Karpas-422 (cell line): ENCODE measurements at regions not wholly inside any gene's neighbourhood (a gene's known extent, or its start where the extent isn't known, plus 50 kb on each side); places are given as distances from the start of the nearest gene placed in this dataset.
"Not testable (repeated sequence)": the region's sequence is repeated elsewhere in the genome, so short reads cannot be mapped to it uniquely, and the experiment has no call there.

Experiments
- DNase-seq: peaks from one replicate; pipeline ENCODE4 v3.0.0-alpha.2; 2015
- H2AFZ ChIP-seq: fragments of 200-600 bp; sonication (generic); 2 replicates; pipeline ENCODE4 v1.6.1; 2014; ENCODE audit warnings: antibody characterized with exemption, low read length, mixed read lengths
- H3K27ac ChIP-seq: fragments of 200-600 bp; sonication (generic); 2 replicates; pipeline ENCODE4 v1.5.1; 2014; ENCODE audit warnings: mild to moderate bottlenecking, low read length, moderate library complexity
- H3K27me3 ChIP-seq: fragments of 200-600 bp; sonication (generic); 2 replicates; pipeline ENCODE4 v1.6.1; 2014; ENCODE audit warnings: low read length, mixed read lengths
- H3K36me3 ChIP-seq: fragments of 200-600 bp; sonication (generic); 2 replicates; pipeline ENCODE4 v1.6.1; 2014; ENCODE audit warnings: low read length, mixed read lengths; ENCODE audit not compliant: insufficient read depth
- H3K4me1 ChIP-seq: fragments of 200-600 bp; sonication (generic); 2 replicates; pipeline ENCODE4 v1.6.1; 2014; ENCODE audit warnings: mild to moderate bottlenecking, low read length, mixed read lengths
- H3K4me2 ChIP-seq: fragments of 200-600 bp; sonication (generic); 2 replicates; pipeline ENCODE4 v1.6.1; 2014; ENCODE audit warnings: low read length, low read depth, mild to moderate bottlenecking; ENCODE audit not compliant: poor library complexity, severe bottlenecking
- H3K4me3 ChIP-seq: fragments of 200-600 bp; sonication (generic); 2 replicates; pipeline ENCODE4 v1.5.1; 2014; ENCODE audit warnings: mild to moderate bottlenecking, antibody characterized with exemption, low read length, mixed read lengths
- H3K79me2 ChIP-seq: fragments of 200-600 bp; sonication (generic); 2 replicates; pipeline ENCODE4 v1.6.1; 2014; ENCODE audit warnings: mild to moderate bottlenecking, low read length, mixed read lengths
- H3K9ac ChIP-seq: fragments of 200-600 bp; sonication (generic); 2 replicates; pipeline ENCODE4 v1.6.0; 2014; ENCODE audit warnings: low read length
- H3K9me2 ChIP-seq: fragments of 200-600 bp; sonication (generic), shearing (Covaris generic); replicated peaks from 2 replicates; pipeline ENCODE4 v1.6.0; 2014; ENCODE audit warnings: mild to moderate bottlenecking, low read length, moderate library complexity; ENCODE audit not compliant: insufficient read depth
- H3K9me3 ChIP-seq: fragments of 300-700, 200-600 bp; sonication (generic); 2 replicates; pipeline ENCODE4 v1.6.1; 2014; ENCODE audit warnings: low read length, mixed read lengths
- H4K20me1 ChIP-seq: fragments of 200-600 bp; sonication (generic); 2 replicates; pipeline ENCODE4 v1.6.1; 2014; ENCODE audit warnings: mild to moderate bottlenecking, antibody characterized with exemption, low read length, low read depth; ENCODE audit not compliant: insufficient read depth

DNA sequence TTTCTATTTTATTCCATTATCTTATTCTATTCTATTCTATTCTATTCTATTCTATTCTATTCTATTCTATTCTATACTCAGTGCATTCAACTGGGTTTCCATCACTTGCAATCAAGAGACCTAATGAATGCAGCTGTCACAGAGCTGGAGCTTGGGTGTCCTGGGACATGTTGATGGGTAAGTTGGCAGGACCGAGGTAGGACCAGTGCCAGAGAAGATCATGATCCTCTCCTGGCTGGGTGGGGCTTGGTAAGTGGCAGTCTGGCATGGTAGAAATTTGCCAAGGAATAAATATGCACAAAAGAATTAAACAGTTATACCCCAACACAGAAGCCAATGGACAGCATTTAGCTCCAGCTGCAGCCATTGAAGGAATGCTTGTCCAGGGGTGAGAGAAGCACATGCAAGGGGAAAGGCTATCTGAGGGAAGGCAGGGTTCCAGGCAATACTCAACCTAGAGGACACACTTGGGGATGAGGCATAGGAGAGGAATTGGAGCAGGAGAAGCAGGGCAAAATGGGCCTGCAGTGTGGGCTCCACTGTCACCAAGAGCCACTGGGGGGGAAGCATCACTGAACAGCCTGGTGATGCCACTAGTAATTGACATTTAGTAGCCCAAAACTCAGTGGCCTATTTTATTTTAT, 97.0 kb upstream of the CD82 start:
- H3K4me2 ChIP-seq, result no peak overlapping the region
- no peak overlapping the region for H3K9ac ChIP-seq
- no peaks in the 10 kb centered on the region for H3K36me3 ChIP-seq
- no peaks in the 10 kb centered on the region for H3K9me3 ChIP-seq
- no peaks in the 10 kb centered on the region for H3K9me2 ChIP-seq
- no peaks in the 10 kb centered on the region for H3K4me1 ChIP-seq
- H3K27me3 ChIP-seq, result 0 out of 2 replicates have a peak, but pooled peaks cover 2% of the 10 kb centered on the region
- H2AFZ ChIP-seq, result no peak overlapping the region
- H3K79me2 ChIP-seq, result no peaks in the 10 kb centered on the region
- no peak overlapping the region for H3K4me3 ChIP-seq
- no peak overlapping the region for H3K27ac ChIP-seq
- no peak for DNase-seq
- no peaks in the 10 kb centered on the region for H4K20me1 ChIP-seq

DNA sequence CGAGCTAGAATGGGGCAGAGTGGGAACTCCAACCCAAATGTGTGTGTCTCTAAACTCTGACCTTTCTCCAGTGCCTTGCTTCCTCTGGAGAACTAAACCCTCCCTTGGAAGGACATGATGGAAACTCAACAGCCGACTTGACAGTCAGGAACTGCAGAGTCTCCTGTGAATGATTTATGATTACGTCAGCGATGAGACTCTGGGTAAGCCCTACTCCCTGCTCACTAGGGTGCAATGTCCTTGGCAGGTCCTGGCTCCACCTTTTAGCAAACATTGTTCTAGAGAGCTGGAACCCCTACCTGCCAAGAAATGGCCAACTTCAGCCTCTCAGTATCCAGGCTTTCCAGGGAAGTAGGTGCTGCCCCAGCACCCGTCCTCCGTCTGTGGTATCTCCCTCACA, 96.1 kb upstream of the CD82 start:
- no peak overlapping the region for H2AFZ ChIP-seq
- DNase-seq, result no peak
- 0 out of 2 replicates have a peak, but pooled peaks cover 2% of the 10 kb centered on the region for H3K27me3 ChIP-seq
- no peaks in the 10 kb centered on the region for H3K9me2 ChIP-seq
- H3K9ac ChIP-seq, result no peak overlapping the region
- no peak overlapping the region for H3K27ac ChIP-seq
- no peaks in the 10 kb centered on the region for H3K4me1 ChIP-seq
- no peak overlapping the region for H3K4me3 ChIP-seq
- no peaks in the 10 kb centered on the region for H3K9me3 ChIP-seq
- no peak overlapping the region for H3K4me2 ChIP-seq
- no peaks in the 10 kb centered on the region for H4K20me1 ChIP-seq
- no peaks in the 10 kb centered on the region for H3K79me2 ChIP-seq
- H3K36me3 ChIP-seq, result no peaks in the 10 kb centered on the region

DNA sequence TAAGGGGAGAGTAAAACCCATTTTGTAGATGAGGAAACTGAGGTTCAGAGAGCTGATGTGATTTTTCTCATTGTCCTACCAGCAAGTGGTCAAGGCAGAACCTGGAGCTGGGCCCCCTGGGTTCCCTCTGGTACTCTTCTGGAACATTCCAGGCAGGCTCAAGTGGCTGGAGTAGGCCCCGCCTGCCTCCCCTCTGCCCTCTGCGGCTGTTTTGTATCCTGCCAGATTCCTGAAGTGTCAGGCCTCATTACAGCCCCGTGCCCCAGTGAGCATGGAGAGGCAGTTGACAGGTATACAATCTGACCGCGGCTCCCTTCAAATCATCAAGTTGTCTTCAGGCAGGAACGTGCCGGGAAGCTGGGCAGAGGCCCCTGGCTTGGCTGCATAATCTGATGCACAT, 94.6 kb upstream of the CD82 start:
- H3K36me3 ChIP-seq, result no peaks in the 10 kb centered on the region
- no peak for DNase-seq
- no peak overlapping the region for H2AFZ ChIP-seq
- H3K9me3 ChIP-seq, result no peaks in the 10 kb centered on the region
- 0 out of 2 replicates have a peak, but pooled peaks cover 2% of the 10 kb centered on the region for H3K27me3 ChIP-seq
- H3K4me1 ChIP-seq, result no peaks in the 10 kb centered on the region
- no peaks in the 10 kb centered on the region for H4K20me1 ChIP-seq
- no peaks in the 10 kb centered on the region for H3K9me2 ChIP-seq
- no peak overlapping the region for H3K27ac ChIP-seq
- no peak overlapping the region for H3K4me3 ChIP-seq
- H3K79me2 ChIP-seq, result no peaks in the 10 kb centered on the region
- H3K9ac ChIP-seq, result no peak overlapping the region
- H3K4me2 ChIP-seq, result no peak overlapping the region

DNA sequence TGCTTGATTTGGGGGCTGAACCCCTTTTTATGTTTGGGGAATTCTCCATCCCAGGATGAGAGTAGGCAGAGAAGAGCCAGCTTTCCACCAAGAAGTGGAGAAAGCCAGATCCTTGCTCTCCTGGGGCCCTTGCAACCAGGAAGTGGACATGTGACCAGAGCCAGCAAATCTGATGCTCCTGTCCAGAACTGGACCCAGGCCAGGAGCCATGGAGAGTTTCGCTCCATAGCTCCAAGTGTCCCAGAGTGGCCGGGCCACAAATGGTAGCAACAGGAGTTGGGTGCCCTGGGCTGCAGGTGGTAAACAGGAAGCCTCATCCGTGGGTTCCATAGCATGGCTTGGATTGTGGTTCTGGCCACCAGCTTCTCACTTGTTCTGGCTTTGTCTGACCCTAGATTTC, 93.9 kb upstream of the CD82 start:
- no peaks in the 10 kb centered on the region for H4K20me1 ChIP-seq
- no peaks in the 10 kb centered on the region for H3K36me3 ChIP-seq
- DNase-seq, result no peak

DNA sequence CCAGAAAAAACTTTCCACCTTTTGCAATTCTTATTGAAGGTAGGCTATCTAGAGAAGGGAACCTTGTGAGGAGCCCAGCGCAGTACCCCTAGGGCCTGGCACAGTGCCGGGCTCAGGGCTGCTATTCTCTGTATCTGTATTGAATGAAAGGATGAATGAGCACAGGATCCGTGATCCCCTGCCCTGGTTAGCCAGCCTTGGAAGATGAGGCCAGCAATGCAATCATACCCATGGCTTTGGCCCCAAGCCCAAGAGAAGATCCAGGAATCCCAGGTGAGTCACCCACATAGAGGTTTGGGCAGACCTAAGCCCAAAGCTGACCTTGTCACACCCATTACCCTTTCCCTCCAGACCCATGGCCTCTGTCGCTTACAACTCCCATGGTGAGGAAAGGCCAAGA, 92.5 kb upstream of the CD82 start:
- no peak overlapping the region for H3K4me3 ChIP-seq
- H3K79me2 ChIP-seq, result no peaks in the 10 kb centered on the region
- H3K4me1 ChIP-seq, result no peaks in the 10 kb centered on the region
- no peak overlapping the region for H2AFZ ChIP-seq
- H3K9ac ChIP-seq, result no peak overlapping the region
- H3K27me3 ChIP-seq, result 0 out of 2 replicates have a peak, but pooled peaks cover 2% of the 10 kb centered on the region
- H3K36me3 ChIP-seq, result no peaks in the 10 kb centered on the region
- H3K27ac ChIP-seq, result no peak overlapping the region
- no peaks in the 10 kb centered on the region for H4K20me1 ChIP-seq
- no peak overlapping the region for H3K4me2 ChIP-seq
- H3K9me2 ChIP-seq, result no peaks in the 10 kb centered on the region
- H3K9me3 ChIP-seq, result no peaks in the 10 kb centered on the region
- DNase-seq, result no peak

More for the DNA sequence above, 93.9 kb upstream of the CD82 start:
- no peak overlapping the region for H3K9ac ChIP-seq
- H3K4me2 ChIP-seq, result no peak overlapping the region
- H3K9me2 ChIP-seq, result no peaks in the 10 kb centered on the region
- no peak overlapping the region for H2AFZ ChIP-seq
- H3K27ac ChIP-seq, result no peak overlapping the region
- no peaks in the 10 kb centered on the region for H3K79me2 ChIP-seq
- no peaks in the 10 kb centered on the region for H3K9me3 ChIP-seq
- H3K4me3 ChIP-seq, result no peak overlapping the region
- no peaks in the 10 kb centered on the region for H3K4me1 ChIP-seq
- H3K27me3 ChIP-seq, result 0 out of 2 replicates have a peak, but pooled peaks cover 2% of the 10 kb centered on the region

DNA sequence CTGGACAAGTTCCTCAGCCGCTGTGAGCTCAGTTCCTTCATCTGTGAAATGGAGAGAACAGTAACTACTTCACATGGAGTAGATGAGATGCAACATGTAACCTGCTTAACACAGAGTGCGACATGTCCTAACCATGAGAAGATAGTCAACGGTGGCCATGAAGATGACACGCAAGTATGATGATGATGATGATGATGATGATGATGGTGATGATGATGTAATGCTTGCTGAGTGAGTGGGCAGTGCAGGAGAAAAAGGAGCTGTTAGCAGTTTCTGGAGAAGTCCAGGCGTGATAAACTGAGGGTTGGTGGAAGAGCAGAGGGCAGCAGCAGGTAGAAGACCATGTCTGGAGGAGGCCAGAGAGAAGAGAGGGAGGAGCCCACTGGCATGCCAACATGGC, 90.8 kb upstream of the CD82 start:
- no peak overlapping the region for H2AFZ ChIP-seq
- no peak overlapping the region for H3K4me2 ChIP-seq
- H3K79me2 ChIP-seq, result no peaks in the 10 kb centered on the region
- no peaks in the 10 kb centered on the region for H3K9me3 ChIP-seq
- H3K4me1 ChIP-seq, result no peaks in the 10 kb centered on the region
- H3K9ac ChIP-seq, result no peak overlapping the region
- no peak for DNase-seq
- no peaks in the 10 kb centered on the region for H4K20me1 ChIP-seq
- no peaks in the 10 kb centered on the region for H3K27me3 ChIP-seq
- no peak overlapping the region for H3K27ac ChIP-seq
- no peak overlapping the region for H3K4me3 ChIP-seq
- H3K9me2 ChIP-seq, result no peaks in the 10 kb centered on the region
- no peaks in the 10 kb centered on the region for H3K36me3 ChIP-seq

DNA sequence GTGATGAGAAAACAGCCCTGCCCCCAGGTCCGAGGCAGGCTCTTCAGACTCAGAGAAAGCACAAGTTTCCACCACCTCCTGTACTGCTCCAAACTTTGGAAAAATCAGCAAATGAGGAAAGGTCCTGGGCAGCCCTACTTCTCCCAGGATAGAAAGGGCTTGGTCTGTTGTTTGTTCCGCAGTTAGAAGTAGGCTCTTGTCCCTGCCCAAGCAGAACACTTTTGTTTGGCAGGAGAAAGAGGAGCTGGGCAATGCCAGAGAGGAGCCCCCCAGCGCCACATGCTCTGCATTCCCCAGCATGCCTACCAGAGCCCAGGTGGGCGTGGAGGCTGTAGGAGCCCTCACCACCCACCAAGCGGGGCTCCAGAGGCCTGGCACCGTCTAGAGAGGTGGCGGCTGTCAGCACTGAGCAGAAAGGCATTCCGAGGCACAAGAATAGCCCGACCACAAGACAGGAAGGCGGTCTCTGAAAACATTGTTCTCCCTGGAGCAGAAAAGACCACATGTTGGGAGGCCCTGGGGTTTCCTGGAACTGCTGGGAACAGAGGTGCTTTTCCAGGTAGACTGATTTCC, 90.3 kb upstream of the CD82 start:
- Histone ChIP-seq H3K9me3 (no peaks in the 10 kb centered on the region), H3K4me3 (no peak overlapping the region), H3K9me2 (no peaks in the 10 kb centered on the region), H3K36me3 (no peaks in the 10 kb centered on the region), H2AFZ (no peak overlapping the region), H3K79me2 (no peaks in the 10 kb centered on the region), H4K20me1 (no peaks in the 10 kb centered on the region), H3K4me2 (no peak overlapping the region), H3K27ac (no peak overlapping the region), H3K4me1 (no peaks in the 10 kb centered on the region), H3K9ac (no peak overlapping the region), H3K27me3 (no peaks in the 10 kb centered on the region)
- no peak for DNase-seq

DNA sequence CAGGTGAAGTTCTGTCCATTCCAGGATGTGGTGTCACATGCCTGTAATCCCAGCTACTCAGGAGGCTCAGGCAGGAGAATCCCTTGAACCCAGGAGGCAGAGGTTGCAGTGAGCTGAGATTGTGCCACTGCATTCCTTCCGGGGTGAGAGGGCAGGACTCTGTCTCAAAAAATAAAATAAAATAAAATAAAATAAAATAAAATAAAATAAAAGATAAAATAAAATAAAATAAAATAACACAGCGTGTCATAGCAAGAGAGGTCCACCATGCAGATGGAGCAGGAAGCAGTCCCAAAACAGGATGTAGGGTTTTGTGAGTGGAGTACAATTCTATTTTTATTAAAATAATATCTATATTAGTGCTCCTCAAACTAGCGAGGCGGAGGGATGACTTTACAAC, 83.1 kb upstream of the CD82 start:
- H3K36me3 ChIP-seq, H3K4me3 ChIP-seq, H3K27ac ChIP-seq, H3K9ac ChIP-seq, H3K4me1 ChIP-seq, H3K9me2 ChIP-seq, H3K4me2 ChIP-seq, H3K79me2 ChIP-seq, H4K20me1 ChIP-seq, H2AFZ ChIP-seq, H3K9me3 ChIP-seq, H3K27me3 ChIP-seq, DNase-seq: not testable (repeated sequence)
